ENCODE measurements at regions not wholly inside any gene's neighbourhood (a gene's known extent, or its start where the extent isn't known, plus 50 kb on each side); places are given as distances from the start of the nearest gene placed in this dataset.
"Not testable (repeated sequence)": the region's sequence is repeated elsewhere in the genome, so short reads cannot be mapped to it uniquely, and the experiment has no call there.

DNA sequence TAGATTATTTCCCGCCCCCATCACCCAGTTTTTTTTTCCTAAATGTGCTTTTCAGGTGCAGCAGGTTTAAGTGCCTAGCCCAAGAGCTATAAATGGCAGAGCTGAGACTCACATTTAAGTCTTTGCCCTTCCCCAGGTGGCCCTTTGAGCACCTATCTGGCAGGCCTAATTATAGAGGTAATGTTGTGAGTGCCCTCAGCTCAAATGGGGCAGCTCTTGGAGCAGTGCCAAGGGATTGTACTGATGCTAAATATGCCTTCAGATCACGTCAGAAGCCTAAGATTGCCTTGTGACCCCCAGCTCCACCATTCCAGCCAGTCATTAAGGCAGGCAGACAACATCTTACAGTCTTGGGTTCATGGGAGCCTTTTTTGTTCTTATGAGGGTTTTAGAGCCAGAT is 159.5 kb downstream of the RPLP1 start:
- no peak overlapping the region for H3K4me3 ChIP-seq (ENCODE audit: low read depth, low read length)
- no peak for DNase-seq (ENCODE audit: low read depth)
- no peak for TF ChIP-seq CTCF (conservative IDR thresholded peaks at IDR 0.05; ENCODE audit: low read depth, low read length)

DNA sequence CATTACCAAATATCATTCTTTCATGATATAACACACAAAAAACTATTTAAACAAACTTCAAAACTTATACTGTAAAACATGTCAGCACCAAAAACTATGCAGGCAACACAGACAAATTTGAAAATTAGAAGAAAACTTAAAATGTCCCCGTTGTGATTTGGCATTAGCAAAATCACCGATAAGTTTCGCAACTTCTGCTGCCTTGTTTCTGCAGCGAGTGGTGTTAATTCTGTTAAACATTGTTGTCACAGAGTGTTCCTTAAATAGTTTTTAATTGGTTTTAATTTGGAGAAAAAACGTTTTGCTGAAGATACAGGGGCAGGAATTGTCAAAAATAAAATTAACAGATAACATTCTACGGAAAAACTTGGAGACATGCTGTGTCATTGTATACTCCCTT is 160.6 kb downstream of the RPLP1 start:
- H3K4me3 ChIP-seq (ENCODE audit: low read depth, low read length), result no peak overlapping the region
- TF ChIP-seq CTCF (conservative IDR thresholded peaks at IDR 0.05; ENCODE audit: low read depth, low read length), result no peak
- no peak for DNase-seq (ENCODE audit: low read depth)

- H3K4me3 ChIP-seq (ENCODE audit: low read depth, low read length), result no peak overlapping the region
- no peak for DNase-seq (ENCODE audit: low read depth)
- TF ChIP-seq CTCF (conservative IDR thresholded peaks at IDR 0.05; ENCODE audit: low read depth, low read length), result no peak
These were observed 161.4 kb downstream of the RPLP1 start for GRCh38 chr15:69613988-69614387.

GRCh38 chr15:69615736-69616135 is 163.1 kb downstream of the RPLP1 start:
- H3K4me3 ChIP-seq (ENCODE audit: low read depth, low read length), result no peak overlapping the region
- TF ChIP-seq CTCF (conservative IDR thresholded peaks at IDR 0.05; ENCODE audit: low read depth, low read length), result no peak
- DNase-seq (ENCODE audit: low read depth), result no peak

GRCh38 chr15:69616558-69616957 is 163.9 kb downstream of the RPLP1 start:
- no peak for TF ChIP-seq CTCF (conservative IDR thresholded peaks at IDR 0.05; ENCODE audit: low read depth, low read length)
- H3K4me3 ChIP-seq (ENCODE audit: low read depth, low read length), result no peak overlapping the region

DNA sequence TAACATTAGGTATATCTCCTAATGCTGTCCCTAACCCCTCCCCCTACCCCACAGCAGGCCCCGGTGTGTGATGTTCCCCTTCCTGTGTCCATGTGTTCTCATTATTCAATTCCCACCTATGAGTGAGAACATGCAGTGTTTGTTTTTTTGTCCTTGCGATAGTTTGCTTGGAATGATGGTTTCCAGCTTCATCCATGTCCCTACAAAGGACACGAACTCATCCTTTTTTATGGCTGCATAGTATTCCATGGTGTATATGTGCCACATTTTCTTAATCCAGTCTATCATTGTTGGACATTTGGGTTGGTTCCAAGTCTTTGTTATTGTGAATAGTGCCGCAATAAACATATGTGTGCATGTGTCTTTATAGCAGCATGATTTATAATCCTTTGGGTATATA is 164.5 kb downstream of the RPLP1 start:
- H3K4me3 ChIP-seq (ENCODE audit: low read depth, low read length); DNase-seq (ENCODE audit: low read depth): not testable (repeated sequence)

More at GRCh38 chr15:69616558-69616957, 163.9 kb downstream of the RPLP1 start:
- DNase-seq (ENCODE audit: low read depth), result no peak

DNA sequence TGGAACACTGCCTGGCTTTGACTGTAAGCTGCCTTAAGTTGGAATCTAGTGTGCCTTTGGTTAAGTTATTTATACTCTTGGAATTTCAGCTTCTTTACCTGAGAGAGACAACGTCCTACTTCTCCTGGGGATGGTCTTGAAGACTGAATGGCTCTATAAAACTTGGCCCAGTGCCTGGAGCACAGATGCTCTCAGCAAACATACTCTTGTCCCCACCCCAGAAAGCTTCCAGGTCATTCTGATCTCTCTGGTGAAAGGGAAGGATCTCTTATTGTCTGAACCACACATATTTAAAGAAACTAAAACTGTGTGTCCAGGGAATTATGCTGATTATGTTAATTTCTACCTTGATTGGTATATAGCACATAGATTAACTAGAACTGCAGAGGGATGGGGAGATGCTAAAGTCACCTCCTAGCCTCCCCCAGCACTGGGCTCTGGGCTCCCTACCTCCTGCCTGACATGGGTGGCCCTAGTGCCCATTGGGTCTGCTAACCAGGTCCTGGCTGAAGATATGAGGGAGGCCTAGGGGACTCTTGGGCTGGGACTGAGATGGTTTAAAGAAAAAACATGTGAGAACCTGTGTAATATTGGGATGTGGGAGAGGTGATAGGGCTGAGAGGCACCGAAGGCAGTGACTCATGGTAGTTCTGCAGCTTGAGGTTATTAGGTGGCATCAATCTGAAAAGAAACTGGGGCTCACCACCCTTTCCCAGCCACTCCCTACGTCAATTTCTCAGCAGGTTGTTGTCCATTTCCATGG is 171.0 kb downstream of the RPLP1 start:
- DNase-seq (ENCODE audit: low read depth), result no peak
- H3K4me3 ChIP-seq (ENCODE audit: low read depth, low read length), result no peak overlapping the region
- no peak for TF ChIP-seq CTCF (conservative IDR thresholded peaks at IDR 0.05; ENCODE audit: low read depth, low read length)

Data from epithelial cell of proximal tubule (primary cell).